ENCODE measurements at regions not wholly inside any gene's neighbourhood (a gene's known extent, or its start where the extent isn't known, plus 50 kb on each side); places are given as distances from the start of the nearest gene placed in this dataset.
"Not testable (repeated sequence)": the region's sequence is repeated elsewhere in the genome, so short reads cannot be mapped to it uniquely, and the experiment has no call there.

DNA sequence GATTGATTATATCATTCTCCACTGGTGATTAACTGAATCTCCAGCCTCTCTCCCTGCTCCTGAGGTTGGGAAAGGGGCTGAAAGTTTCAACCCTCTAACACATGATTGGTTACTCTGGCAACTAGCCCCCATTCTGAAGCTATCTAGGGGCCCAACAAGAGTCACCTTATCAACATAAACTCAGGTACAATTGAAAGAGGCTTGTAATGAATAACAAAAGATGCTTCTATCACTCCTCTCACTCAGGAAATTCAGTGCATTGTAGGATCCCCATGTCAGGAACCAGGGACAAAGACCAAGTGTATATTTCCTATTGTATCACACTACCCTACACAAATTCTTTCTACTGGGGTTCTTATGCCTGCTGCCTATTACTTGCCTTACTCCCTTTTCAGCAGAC lies 123.9 kb upstream of the SLC13A1 start:
- no peak for DNase-seq (ENCODE audit: low spot score)

DNA sequence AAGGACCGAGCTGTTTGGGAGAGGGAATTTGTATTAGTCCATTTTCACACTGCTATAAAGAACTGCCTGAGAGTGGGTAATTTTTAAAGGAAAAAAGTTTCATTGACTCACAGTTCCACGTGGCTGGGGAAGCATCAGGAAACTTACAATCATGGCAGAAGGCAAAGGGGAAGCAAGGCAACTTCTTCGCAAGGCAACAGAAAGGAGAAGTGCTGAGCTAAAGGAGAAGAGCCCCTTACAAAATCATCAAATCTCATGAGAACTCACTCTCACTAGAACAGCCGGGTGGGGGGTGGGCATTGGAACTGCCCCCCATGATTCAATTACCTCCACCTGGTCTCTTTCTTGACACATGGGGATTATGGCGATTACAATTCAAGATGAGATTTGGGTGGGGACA lies 121.8 kb upstream of the SLC13A1 start:
- not testable (repeated sequence) for DNase-seq (ENCODE audit: low spot score)

DNA sequence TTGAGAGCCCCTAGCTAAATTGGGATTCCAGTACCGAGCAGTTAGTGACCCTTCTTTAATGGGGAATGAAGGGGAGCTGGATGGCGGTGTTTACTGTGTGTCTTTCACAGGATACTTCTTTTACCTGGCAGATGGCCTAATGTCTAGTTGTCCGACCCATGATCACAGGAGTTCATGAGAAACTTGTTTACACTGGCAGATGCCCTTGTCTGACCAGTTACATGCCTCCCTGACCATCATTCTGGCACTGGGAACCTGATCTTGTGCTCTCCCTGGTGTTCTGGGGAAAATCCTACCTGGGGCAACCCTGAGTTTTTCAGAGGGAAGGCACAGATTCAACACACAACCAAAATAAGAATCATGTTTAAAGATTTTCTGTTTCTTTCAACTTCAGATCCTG lies 120.1 kb upstream of the SLC13A1 start:
- no peak for DNase-seq (ENCODE audit: low spot score)

DNA sequence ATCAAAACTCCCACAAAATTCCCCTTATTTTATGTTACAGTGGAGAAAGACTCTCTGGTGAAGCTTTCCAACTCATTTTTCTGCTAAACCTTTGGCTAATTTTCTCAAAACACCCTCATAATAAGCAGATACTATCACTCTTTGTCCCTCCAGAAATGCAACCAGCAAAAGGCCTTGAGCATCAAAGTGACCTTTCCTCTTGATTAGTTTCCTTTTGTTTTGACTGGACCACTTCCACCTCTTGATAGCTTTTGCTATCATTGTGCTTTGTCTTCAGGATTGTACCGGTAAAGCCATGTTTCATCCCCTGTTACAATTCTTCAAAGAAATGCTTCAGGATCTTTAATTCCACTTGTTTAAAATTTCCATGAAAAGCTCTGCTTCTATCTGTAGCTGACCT lies 115.1 kb upstream of the SLC13A1 start:
- DNase-seq (ENCODE audit: low spot score) = no peak

DNA sequence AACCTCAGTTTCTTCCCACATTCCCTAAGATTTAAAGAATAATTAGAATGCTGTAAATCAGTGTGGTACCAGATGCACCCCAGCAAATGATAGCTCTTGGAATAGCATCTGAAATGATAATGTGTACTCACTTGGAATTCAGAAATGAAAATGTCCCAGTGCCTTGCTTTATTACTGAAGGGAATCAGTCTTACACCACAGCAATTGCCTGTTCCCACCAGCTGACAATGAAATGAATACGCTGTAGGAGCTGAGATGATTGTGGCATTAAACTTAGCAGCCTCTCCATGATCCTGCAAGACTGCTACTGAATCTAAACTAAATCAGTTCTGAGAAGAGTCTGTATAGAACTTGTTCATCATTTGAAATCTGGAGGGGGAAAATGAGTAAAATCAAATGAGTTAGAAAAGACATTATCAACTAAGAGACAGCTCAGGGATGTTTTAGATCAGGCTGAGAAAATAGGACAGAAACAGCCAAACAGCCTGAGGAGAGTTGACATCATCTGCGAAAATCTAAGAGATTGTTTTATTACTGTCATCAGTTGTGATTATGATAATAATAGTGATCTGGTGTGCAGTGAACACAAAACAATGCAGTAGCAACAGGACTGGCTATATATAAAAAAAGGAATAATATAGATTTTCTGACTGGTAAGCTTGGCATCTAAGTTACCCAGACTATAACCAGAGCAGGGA lies 108.6 kb upstream of the SLC13A1 start:
- DNase-seq (ENCODE audit: low spot score) = no peak

DNA sequence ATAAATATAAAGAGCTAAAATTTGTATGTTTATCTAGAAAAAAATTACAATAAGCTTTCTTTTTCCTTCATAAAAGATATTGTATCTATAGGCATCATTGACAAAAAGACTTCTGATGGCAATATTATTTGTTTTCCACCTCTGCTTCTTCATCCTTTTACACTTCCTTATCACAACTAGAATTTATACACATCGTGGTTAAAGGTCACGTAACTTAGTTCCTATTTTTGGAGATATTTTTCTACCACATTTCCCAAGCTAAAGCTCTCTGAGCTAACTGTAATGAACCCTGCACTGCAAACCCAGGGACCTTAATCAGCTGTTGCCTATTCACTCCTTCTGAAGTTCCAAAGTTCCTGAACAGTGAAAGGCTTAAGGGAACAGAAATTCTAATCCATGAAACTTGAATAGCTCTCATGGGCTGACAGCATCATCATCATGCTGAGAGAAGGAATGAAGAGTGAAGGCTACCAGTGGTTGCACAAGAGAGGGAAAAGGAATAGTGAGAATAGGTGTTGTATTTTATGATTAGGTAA lies 106.1 kb upstream of the SLC13A1 start:
- no peak for DNase-seq (ENCODE audit: low spot score)

DNA sequence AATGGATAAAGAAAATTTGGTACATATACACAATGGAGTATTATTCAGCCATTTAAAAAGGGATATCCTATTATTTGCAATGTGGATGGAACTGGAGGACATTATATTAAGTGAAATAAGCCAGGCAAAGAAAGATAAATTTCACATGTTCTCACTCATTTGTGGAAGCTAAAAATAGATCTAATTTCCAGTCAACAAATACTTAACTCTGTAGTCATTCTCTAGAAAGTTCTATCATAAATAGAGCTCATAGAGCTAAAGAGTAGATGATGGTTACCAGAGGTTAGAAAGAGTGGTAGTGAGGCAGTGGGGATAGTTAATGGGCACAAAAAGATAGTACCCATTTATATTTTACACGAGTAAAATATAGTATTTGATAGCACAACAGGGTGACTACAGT lies 104.2 kb upstream of the SLC13A1 start:
- no peak for DNase-seq (ENCODE audit: low spot score)

DNA sequence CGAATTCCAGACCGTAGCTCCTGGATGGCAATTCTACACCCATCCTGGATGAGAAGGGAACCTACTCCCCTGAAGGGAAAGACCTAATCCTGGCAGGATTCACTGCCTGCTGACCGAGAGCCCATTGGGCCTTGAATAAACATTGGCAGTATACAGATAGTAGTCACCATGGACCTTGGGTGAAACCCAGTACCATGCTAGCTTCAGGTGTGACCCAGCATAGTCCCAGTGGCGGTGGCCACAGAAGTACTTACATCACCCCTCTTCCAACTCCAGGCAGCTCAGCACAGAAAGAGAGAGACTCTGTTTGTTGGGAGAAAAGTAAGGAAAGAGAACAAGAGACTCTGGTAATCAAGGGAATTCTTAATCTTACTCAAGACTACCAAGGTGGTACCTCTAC lies 97.2 kb upstream of the SLC13A1 start:
- no peak for DNase-seq (ENCODE audit: low spot score)

DNA sequence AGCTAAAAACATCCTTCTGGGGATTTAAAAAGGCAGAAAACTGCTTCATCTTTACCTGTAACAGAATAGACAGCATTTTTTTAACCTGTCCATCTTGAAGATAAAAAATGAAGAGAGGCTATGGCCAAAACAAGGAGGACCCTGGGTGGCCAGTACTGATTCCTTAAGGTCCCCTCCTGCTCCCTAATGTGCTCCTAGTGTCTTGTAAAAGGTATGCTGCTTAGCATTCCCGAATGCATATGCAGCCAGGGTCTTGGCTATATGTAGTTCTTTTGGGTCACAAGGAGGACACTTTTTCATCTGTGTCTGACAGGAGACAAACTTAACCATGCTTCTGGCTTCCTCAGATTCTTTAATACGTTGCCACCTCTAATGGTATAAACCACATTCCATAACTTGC lies 93.9 kb upstream of the SLC13A1 start:
- DNase-seq (ENCODE audit: low spot score) = no peak

DNA sequence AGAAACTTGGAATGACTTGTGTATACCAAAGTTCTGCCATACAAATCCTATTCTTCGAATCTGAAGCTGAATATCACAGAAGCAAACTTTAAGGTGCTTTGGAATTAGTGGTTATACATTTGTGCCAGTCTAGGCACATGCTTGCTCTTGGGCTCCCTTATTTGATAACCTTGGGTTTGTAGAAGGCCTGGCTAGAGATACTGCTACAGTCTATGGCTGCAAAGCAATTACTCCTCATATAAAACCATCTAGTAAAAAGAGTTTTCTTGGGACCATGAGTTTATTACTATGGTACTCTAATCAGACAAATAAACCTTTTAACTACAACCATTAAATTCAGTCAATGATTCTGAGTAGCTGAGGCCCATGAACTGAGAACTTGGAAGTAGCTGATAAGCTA lies 92.5 kb upstream of the SLC13A1 start:
- DNase-seq (ENCODE audit: low spot score) = no peak

DNA sequence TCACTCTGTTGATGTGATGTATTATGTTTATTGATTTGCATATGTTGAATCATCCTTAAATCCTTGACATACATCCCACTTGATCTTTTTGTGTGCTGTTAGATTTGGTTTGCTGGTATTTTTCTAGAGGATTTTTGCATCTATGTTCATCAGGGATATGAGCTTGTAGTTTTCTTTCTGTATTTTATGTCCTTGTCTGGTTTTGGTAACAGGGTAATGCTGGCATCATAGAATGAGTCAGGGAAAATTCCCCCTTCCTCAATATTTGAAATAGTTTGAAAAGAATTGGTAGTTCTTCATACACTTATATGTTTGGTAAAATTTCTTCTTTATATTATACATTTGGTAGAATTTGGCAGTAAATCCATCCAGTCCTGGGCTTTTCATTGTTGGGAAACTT lies 89.4 kb upstream of the SLC13A1 start:
- DNase-seq (ENCODE audit: low spot score) = no peak

DNA sequence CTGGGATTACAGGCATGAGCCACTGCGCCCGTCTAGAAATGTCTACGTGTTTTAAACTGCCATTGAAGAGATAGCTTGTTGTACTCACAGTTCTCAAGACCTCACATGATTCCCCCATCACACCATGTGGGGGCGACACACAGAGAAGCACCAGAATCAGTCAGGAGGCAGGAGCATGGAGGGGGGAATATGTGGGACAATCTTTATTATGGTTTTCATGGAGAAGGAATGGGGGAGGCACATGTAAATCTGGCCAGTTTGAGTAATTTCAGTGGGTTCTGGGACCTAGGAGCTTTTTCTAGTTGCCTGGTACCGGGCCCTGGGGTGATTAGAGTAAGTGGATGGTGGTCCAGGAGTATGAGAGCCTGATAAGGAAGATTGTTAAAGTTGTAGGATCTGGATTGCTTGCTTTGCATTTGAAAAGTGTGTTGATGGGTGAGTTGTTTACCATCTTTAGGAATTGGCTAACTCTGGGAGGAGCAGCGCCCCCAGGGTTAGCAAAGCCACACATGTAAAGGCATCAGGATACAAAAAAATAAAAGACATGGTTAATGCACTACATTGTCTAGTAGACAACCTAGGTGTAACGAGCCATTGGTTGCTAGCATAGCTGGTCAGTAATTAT lies 85.4 kb upstream of the SLC13A1 start:
- DNase-seq (ENCODE audit: low spot score) = no peak

DNA sequence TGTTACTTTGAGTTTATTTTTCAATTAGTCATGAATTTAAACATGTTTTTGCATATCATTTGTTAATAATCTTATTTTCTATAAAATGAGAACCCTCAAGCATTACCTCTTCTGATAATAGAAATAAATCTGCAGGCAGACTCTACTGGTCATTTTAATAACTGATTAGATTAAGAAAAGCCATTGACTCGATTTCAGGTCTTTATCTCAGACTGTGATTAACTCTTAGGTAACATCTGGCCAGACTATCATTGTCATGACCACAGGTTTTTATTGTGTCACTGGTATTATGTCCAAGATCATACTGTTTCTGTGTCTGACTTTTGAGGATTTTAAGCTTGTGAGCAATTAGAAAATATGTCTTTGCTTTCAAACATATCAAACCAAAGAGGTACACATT lies 83.6 kb upstream of the SLC13A1 start:
- DNase-seq (ENCODE audit: low spot score) = no peak

DNA sequence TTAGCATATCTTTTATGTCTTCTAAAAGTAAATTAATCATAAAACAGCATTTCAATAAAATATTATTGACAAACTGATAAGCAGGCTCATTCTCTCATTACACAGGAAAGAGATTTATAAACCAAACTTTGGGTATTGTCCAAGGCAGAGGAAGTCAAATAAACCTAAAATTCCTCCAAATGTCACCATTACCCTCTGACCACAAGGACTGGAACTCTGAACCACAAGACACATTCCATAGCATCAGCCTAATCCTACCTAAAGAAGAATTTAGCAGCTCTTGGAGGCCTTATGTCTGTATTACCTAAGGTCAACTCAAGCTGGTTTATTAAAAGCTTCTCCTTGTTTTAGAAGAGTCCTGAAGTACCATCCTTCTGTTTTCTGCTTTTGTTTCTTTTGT lies 82.4 kb upstream of the SLC13A1 start:
- no peak for DNase-seq (ENCODE audit: low spot score)

DNA sequence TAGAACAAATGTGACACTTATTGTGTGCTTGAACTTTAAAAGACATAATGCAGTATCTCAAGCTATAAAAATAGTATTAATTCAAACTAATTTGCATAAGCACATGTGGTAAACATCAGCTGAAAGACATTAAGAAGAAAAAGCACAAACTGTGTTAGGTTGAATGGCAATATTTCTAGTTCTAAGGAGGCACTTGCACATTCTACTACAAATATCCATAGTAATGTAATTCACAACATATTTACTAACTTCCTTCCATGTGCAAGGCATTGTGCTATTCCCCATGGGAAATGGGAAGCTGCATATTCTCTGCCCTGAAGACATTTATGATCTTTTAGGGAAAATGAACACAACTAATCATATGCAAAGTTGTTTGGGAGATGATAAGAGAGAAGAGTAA lies 80.2 kb upstream of the SLC13A1 start:
- DNase-seq (ENCODE audit: low spot score) = no peak

DNA sequence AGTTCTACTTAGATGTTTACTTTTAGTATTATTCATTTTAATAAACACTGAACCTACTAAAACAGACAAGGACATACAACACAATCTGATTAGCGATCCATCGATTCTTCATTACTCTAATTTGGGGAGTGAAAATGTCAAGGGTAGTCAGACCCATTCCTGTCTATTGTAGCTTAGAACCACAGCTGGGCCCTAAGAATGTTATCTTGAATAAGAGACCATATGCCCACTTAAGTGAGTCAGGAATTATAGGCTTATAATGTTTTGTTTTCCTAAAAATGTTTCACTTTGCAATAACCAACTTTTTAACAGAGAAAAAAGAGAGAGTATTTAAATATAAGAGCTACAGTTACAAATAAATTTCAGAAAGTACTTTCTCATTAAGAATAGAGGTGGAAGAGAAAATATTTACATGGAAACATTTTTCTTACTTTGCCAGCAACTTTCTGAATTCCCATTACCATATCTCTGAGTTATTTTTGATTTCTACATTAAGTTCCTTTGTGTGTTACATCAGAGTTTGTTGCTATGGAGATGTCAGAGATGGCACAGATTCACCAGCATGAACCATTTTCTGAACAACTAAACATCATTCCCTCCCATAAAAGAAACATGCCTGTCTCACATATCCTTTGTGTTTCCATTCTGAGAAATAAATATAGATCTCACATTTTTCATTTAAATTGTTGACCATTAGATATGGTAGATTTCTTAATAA lies 75.4 kb upstream of the SLC13A1 start:
- DNase-seq (ENCODE audit: low spot score) = no peak

DNA sequence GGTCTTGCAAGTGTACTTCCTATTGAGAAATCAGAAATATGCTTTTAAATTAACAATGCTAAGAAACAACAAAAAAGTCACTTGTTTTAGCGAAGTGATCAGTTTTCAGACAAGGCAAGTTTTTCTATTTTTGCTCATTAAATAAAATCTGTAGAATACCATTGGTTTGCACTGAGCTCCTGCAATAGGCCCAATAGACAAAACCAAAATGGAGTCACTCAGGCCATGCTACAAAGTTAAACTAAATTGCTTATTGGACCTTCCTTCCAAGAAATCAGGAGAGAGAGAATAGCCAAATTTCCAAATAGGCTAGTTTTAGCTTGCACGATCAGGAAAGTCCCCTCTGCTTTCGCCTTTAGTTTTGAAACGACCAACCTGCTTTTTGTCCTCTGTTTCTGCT lies 73.4 kb upstream of the SLC13A1 start:
- DNase-seq (ENCODE audit: low spot score) = no peak

DNA sequence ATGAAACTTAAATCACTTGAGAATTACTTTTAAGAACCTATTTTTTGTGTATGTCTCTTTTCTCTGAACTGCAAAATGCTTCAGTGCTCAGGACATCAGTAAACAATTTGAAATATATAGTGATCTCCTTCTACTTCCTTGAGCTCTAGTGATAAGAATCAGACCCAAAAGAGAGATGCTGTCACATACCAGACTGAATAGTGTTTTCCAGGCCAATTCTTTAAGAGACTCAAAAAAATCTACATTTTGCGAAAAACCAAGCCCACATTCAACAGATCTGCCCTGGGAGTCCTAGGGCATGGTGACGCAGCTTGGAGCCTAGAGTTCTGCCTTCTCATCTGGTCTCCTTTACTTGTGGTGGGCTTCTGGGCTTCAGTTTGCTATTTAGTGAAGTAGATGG lies 72.1 kb upstream of the SLC13A1 start:
- DNase-seq (ENCODE audit: low spot score) = no peak

DNA sequence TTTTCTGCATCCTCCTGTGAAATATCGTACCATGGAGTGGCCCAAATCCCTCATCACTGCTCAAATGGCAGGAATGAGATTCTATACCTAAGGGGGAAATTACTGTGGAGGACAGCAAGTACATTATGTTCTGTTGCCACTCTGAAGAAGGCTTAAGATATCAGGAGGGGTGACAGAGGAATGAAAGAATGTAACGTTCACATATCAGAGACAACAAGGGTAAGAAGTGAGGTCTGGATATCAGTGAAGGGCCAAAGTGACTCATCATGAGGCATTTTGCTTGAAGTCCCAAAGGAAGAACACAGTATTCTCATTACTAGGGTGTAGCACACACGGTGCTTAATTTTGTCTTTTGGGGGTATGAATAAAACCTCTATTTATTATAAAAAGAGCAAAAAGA lies 71.5 kb upstream of the SLC13A1 start:
- DNase-seq (ENCODE audit: low spot score) = no peak

DNA sequence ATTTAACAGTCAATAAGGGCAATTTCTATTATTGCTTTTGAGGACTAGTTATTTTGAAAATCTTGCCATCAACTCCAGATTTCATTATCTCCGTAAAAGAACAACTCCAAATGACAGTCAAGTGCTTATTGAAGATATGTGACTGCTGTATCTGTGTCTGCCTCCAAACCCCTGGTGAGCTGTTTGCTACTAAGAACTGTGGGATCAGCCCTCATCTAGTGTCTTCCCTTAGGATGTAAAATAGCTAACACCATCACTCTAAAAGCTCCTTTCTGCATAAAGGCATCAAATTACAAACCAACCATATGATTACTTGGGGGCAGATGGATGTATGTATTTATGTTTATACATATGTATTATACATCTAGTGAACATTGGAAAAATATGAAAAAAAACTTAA lies 70.8 kb upstream of the SLC13A1 start:
- no peak for DNase-seq (ENCODE audit: low spot score)

DNA sequence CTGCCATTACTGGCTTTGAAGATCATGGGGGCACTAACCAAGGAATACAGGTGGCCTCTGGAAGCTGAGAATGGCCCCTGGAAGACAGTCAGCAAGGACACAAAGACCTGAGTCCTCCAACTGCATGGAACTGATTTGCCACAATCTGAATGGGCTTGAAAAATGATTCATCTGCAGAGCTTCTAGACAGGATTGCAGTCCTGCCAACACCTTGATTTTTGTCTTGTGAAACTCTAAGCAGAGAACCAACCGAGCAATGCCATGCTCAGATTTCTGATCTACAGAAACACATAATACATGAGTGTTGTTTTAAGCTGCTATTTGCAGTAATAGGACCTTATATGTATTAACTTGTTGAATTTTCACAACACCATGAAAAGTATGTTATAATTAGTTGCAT lies 66.1 kb upstream of the SLC13A1 start:
- DNase-seq (ENCODE audit: low spot score) = no peak

DNA sequence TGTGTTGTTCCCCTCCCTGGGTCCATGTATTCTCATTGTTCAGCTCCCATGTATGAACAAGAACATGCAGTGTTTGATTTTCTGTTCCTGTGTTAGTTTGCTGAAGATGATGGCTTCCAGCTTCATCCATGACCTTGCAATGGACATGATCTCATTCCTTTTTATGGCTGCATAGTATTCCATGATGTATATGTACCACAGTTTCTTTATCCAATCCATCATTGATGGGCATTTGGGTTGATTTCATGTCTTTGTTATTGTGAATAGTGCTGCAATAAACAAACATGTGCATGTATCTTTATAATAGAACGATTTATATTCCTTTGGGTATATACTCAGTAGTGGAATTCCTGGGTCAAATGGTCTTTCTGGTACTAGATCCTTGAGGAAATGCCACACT lies 65.1 kb upstream of the SLC13A1 start:
- not testable (repeated sequence) for DNase-seq (ENCODE audit: low spot score)

DNA sequence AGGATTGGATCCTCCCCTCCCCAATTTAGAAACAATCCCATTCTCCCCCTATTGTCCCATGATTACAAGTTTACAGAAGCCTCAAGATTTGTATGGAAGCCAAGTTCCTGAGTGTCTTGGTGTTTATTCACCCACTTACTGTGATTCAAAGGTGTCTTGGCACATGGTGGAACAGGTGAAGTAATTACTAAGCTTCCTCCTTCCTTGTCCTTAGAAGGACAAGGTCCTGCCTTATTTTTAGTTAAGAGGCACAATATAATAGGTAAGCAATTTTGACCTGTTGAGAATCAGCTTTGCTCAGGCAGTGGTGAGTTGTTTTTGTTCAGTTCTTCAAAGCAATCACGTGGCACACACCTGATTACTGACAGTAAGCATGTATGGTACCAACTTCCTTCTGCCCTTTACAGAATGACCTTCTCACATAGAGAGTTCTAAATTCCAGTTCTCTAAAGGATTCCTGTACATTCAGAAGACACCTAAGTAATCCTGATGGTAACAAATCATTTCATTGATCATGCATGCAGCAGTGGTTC lies 60.7 kb upstream of the SLC13A1 start:
- DNase-seq (ENCODE audit: low spot score) = no peak

All from AG08395 (cell line).